PC-3 (cell line): ENCODE measurements at regions not wholly inside any gene's neighbourhood (a gene's known extent, or its start where the extent isn't known, plus 50 kb on each side); places are given as distances from the start of the nearest gene placed in this dataset.

Experiments used
- ATAC-seq: fragments of 200-7000 bp; cut with Tn5 transposase; 2 replicates; pipeline ENCODE4 v1.9.1; 2020; ENCODE audit warnings: mild to moderate bottlenecking, moderate library complexity
- BruUV-seq: library from RNA; stranded (reverse); fragments of 400-500 nt; replicated peaks from 2 replicates; lab custom pipeline; 2021; lab: Mats Ljungman, UMichigan
- CTCF ChIA-PET: fragments of 300-600 bp; sonication (Branson Sonifier 250); formaldehyde crosslinking; loops from one replicate; lab custom pipeline; 2022; ENCODE audit warnings: antibody characterized with exemption; lab: Charles Lee
- POLR2A ChIA-PET: fragments of 300-600 bp; sonication (Branson Sonifier 250); formaldehyde crosslinking; loops from one replicate; lab custom pipeline; 2022; ENCODE audit warnings: antibody characterized with exemption; ENCODE audit not compliant: unreplicated experiment; lab: Charles Lee
- DNase-seq: peaks from one replicate; pipeline ENCODE4 v3.0.0-alpha.2; 2015
- H2AFZ ChIP-seq: fragments of 300-600 bp; sonication (generic); 2 replicates; pipeline ENCODE4 v1.6.0; 2016; ENCODE audit warnings: antibody characterized with exemption, low read length
- H3F3A ChIP-seq: fragments of 300-600 bp; sonication (generic); one replicate; pipeline ENCODE4 v1.6.0; 2017; ENCODE audit warnings: antibody characterized with exemption, low read length, control low read depth, mild to moderate bottlenecking; ENCODE audit not compliant: unreplicated experiment
- H3K27ac ChIP-seq: fragments of 300-600 bp; sonication (generic); 2 replicates; pipeline ENCODE4 v1.5.1; 2016; ENCODE audit warnings: mild to moderate bottlenecking, low read length
- H3K27me3 ChIP-seq: fragments of 300-600 bp; sonication (generic); 2 replicates; pipeline ENCODE4 v1.6.1; 2016; ENCODE audit warnings: low read length, mixed read lengths
- H3K36me3 ChIP-seq: fragments of 300-600 bp; sonication (generic); 2 replicates; pipeline ENCODE4 v1.6.1; 2016; ENCODE audit warnings: low read depth, mixed run types, low read length, mixed read lengths
- H3K4me1 ChIP-seq: fragments of 300-600 bp; sonication (generic); 2 replicates; pipeline ENCODE4 v1.5.1; 2016; ENCODE audit warnings: low read length; ENCODE audit not compliant: insufficient read depth
- H3K4me2 ChIP-seq: fragments of 300-600 bp; sonication (generic); 2 replicates; pipeline ENCODE4 v1.6.0; 2016; ENCODE audit warnings: low read length
- H3K4me3 ChIP-seq: fragments of 300-600 bp; sonication (generic); 2 replicates; pipeline ENCODE4 v1.5.1; 2016; ENCODE audit warnings: mild to moderate bottlenecking, low read length, mixed read lengths
- H3K79me2 ChIP-seq: fragments of 300-600 bp; sonication (generic); 2 replicates; pipeline ENCODE4 v1.6.1; 2017; ENCODE audit warnings: low read length, mixed read lengths
- H3K9ac ChIP-seq: fragments of 300-600 bp; sonication (generic); 2 replicates; pipeline ENCODE4 v1.6.0; 2016; ENCODE audit warnings: mild to moderate bottlenecking, low read length
- H3K9me2 ChIP-seq: fragments of 300-600 bp; sonication (generic); replicated peaks from 2 replicates; pipeline ENCODE4 v1.6.1; 2016; ENCODE audit warnings: mixed run types, low read length, mixed read lengths
- H3K9me3 ChIP-seq: fragments of 300-600 bp; sonication (generic); 2 replicates; pipeline ENCODE4 v1.6.1; 2016; ENCODE audit warnings: low read length, mixed read lengths
- H4K20me1 ChIP-seq: fragments of 300-600 bp; sonication (generic); 2 replicates; pipeline ENCODE4 v1.6.1; 2016; ENCODE audit warnings: low read length, mixed read lengths
- EZH2 ChIP-seq: fragments of 300-600 bp; sonication (generic); IDR thresholded peaks from one replicate; pipeline ENCODE4 v1.6.1; 2017; ENCODE audit warnings: antibody characterized with exemption, mild to moderate bottlenecking, low read length; ENCODE audit not compliant: unreplicated experiment
- EZH2phosphoT487 ChIP-seq: fragments of 300-600 bp; sonication (generic); IDR thresholded peaks from 2 replicates; pipeline ENCODE4 v1.6.1; 2018; ENCODE audit warnings: mild to moderate bottlenecking, antibody characterized with exemption, low read length, borderline replicate concordance
- intact Hi-C: fragments of 100-400 bp; cut with micrococcal nuclease; formaldehyde crosslinking; loops from 2 replicates; pipeline ENCODE4 v1.9.0; 2023
- TF ChIP-seq, protein P1 (sequence below): fragments of 300-600 bp; sonication (generic); conservative IDR thresholded peaks from 2 replicates; pipeline ENCODE4 v1.5.1; 2017; ENCODE audit warnings: antibody characterized with exemption, low read depth, mild to moderate bottlenecking, low read length

DNA sequence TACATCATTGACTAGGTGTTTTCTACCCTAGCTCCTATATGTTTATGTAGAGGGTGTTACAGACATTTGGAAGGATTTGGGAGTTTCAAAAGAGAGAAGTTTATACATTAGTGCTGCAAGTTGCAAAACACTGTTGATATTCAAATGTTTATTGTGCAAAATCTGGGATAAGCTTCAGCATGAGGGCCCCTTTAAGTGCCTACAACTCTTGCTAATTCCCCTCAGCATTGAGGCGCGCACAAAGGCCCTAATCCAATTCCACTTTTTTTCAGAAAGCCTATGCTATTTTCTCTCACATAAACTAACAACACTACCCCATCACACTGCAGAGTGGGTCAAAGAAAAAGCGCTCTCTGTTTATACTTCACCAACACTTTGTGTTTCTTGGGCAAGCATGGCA, 208.0 kb downstream of the NR2F2 start:
- H3K9me3 ChIP-seq, result no peaks in the 10 kb centered on the region
- no peaks in the 10 kb centered on the region for H4K20me1 ChIP-seq
- peaks cover 71% of the 10 kb centered on the region for H3K27me3 ChIP-seq
- H3K79me2 ChIP-seq, result no peaks in the 10 kb centered on the region
- no peak overlapping the region for H2AFZ ChIP-seq
- H3K9me2 ChIP-seq, result no peaks in the 10 kb centered on the region
- H3K9ac ChIP-seq, result no peak overlapping the region
- TF ChIP-seq, protein P1, sequence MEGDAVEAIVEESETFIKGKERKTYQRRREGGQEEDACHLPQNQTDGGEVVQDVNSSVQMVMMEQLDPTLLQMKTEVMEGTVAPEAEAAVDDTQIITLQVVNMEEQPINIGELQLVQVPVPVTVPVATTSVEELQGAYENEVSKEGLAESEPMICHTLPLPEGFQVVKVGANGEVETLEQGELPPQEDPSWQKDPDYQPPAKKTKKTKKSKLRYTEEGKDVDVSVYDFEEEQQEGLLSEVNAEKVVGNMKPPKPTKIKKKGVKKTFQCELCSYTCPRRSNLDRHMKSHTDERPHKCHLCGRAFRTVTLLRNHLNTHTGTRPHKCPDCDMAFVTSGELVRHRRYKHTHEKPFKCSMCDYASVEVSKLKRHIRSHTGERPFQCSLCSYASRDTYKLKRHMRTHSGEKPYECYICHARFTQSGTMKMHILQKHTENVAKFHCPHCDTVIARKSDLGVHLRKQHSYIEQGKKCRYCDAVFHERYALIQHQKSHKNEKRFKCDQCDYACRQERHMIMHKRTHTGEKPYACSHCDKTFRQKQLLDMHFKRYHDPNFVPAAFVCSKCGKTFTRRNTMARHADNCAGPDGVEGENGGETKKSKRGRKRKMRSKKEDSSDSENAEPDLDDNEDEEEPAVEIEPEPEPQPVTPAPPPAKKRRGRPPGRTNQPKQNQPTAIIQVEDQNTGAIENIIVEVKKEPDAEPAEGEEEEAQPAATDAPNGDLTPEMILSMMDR, result no peak
- TF ChIP-seq EZH2phosphoT487 (no peak), EZH2 (no peak)
- H3F3A ChIP-seq, result no peaks in the 10 kb centered on the region
- intact Hi-C loops, result no loop called here
- BruUV-seq, result no TSS peak
- no peak overlapping the region for H3K4me2 ChIP-seq
- ChIA-PET POLR2A (no interaction called here), CTCF (no interaction called here)
- ATAC-seq (no peak), DNase-seq (no peak)
- no peak overlapping the region for H3K27ac ChIP-seq
- no peaks in the 10 kb centered on the region for H3K36me3 ChIP-seq
- no peak overlapping the region for H3K4me3 ChIP-seq
- no peaks in the 10 kb centered on the region for H3K4me1 ChIP-seq

DNA sequence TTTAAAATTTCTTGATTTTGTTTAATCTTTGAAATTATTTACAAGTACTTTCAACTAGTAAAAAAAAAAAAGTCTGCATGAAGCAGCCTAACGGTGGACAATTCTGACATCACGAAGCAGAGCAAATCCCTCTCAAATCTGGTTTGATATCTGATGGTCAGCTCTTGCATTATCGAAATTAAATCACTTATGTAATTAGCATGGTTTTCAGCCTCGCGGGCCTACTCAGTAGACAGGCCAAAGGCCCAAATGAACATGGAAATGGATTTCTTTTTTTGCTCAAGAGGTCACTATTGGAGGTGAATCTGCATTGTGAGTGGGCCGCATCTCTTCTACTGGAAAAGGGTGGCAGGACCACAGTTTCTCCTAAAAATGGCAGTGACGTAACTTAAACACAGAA, 209.8 kb downstream of the NR2F2 start:
- no peaks in the 10 kb centered on the region for H3F3A ChIP-seq
- H3K4me1 ChIP-seq, result no peaks in the 10 kb centered on the region
- no peak overlapping the region for H2AFZ ChIP-seq
- H3K9me2 ChIP-seq, result no peaks in the 10 kb centered on the region
- H3K79me2 ChIP-seq, result no peaks in the 10 kb centered on the region
- ChIA-PET CTCF (no interaction called here), POLR2A (no interaction called here)
- H3K27me3 ChIP-seq, result peaks cover 62% of the 10 kb centered on the region
- no peak overlapping the region for H3K4me2 ChIP-seq
- H3K27ac ChIP-seq, result no peak overlapping the region
- H3K9ac ChIP-seq, result no peak overlapping the region
- H4K20me1 ChIP-seq, result no peaks in the 10 kb centered on the region
- H3K9me3 ChIP-seq, result no peaks in the 10 kb centered on the region
- DNase-seq (no peak), ATAC-seq (no peak)
- no peak overlapping the region for H3K4me3 ChIP-seq
- no TSS peak for BruUV-seq
- no peaks in the 10 kb centered on the region for H3K36me3 ChIP-seq
- TF ChIP-seq EZH2, result no peak
- TF ChIP-seq, protein P1, result no peak
- TF ChIP-seq EZH2phosphoT487, result no peak
- intact Hi-C loops, result no loop called here

DNA sequence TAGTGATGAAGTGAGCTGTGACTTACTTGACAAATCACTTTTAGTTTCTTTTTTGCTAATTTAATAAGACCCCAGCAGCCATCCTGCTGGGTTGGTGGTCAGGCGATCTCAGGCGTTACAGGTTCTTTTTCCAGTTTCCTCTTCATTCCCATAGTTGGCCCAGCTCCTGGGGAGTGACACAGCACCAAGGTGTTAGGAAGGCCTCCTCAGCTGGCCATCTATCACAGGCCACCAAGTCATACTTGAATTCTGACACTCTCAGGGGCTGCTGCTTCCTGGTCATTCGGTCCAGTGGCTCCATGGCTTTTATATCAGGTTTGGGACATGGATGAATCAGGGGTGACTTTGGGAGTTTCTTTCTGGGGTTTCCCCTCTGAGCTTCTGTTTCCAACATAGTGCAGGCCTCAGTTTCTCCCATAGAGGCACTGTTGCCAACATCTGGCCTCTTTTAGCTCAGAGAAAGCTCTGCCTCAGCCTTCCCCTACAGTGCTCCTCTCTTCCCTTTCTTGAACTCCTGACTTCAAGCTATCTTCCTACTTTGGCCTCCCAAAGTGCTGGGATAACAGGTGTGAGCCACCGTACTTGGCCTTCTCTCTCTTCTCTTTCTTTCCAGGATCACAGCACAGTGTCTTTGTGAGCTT, 211.8 kb downstream of the NR2F2 start:
- Histone ChIP-seq H3K9me3 (no peaks in the 10 kb centered on the region), H3K9ac (no peak overlapping the region), H3K27me3 (peaks cover 54% of the 10 kb centered on the region), H2AFZ (no peak overlapping the region), H3K9me2 (no peaks in the 10 kb centered on the region), H4K20me1 (no peaks in the 10 kb centered on the region), H3K27ac (no peak overlapping the region), H3K4me1 (no peaks in the 10 kb centered on the region), H3K79me2 (no peaks in the 10 kb centered on the region), H3K4me3 (no peak overlapping the region), H3F3A (no peaks in the 10 kb centered on the region), H3K36me3 (no peaks in the 10 kb centered on the region), H3K4me2 (no peak overlapping the region)
- no peak for ATAC-seq
- intact Hi-C loops, result no loop called here
- DNase-seq, result no peak
- CTCF ChIA-PET, result no interaction called here
- POLR2A ChIA-PET, result no interaction called here
- TF ChIP-seq EZH2 (no peak), EZH2phosphoT487 (no peak)
- TF ChIP-seq, protein P1, result no peak
- no TSS peak for BruUV-seq
